GM21717 (cell line): ENCODE measurements at regions not wholly inside any gene's neighbourhood (a gene's known extent, or its start where the extent isn't known, plus 50 kb on each side); places are given as distances from the start of the nearest gene placed in this dataset.

Source experiments
- ATAC-seq: cut with Tn5 transposase; IDR thresholded peaks from one replicate; pipeline ENCODE4 v1.9.1; 2021; ENCODE audit warnings: mild to moderate bottlenecking, moderate library complexity; ENCODE audit not compliant: unreplicated experiment

DNA sequence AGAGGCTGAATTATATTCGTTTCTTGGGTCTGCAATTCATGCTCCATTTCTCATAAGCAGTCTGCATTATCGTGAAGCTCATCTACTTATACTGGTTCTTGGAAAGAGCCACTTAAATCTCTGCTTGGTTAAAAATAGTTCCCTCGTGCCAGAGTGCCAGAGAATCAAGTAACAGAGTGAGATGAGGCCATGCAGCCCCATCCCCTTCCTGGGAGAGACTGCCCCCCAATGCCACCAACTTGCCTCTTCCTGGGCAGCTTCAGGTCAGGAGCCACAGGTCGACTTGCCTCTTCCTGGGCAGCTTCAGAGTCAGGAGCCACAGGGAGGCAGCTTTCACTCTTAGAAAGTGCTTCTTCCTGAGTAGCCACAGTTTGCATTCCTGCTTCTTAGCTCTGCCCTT is 223.9 kb upstream of the ZBED5 start:
- no peak for ATAC-seq

DNA sequence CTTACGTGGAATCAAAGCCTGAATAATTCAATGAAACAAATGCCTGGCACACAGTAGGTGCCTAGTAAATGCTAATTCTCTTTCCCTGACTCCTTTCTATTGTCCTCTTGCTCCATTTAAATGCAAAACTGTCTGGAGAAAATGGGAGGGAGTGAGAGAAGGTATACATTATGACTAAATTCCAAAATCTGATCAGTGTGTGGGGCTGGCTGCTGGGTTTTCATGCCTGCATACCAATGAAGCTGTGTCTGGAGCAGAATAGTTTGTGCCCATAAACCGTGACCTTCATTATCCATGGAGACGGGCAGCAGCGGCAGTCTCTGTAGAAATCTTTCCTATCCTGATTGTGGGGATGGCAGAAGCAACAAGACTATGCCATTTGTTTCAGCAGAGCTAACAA is 223.4 kb upstream of the ZBED5 start:
- no peak for ATAC-seq

DNA sequence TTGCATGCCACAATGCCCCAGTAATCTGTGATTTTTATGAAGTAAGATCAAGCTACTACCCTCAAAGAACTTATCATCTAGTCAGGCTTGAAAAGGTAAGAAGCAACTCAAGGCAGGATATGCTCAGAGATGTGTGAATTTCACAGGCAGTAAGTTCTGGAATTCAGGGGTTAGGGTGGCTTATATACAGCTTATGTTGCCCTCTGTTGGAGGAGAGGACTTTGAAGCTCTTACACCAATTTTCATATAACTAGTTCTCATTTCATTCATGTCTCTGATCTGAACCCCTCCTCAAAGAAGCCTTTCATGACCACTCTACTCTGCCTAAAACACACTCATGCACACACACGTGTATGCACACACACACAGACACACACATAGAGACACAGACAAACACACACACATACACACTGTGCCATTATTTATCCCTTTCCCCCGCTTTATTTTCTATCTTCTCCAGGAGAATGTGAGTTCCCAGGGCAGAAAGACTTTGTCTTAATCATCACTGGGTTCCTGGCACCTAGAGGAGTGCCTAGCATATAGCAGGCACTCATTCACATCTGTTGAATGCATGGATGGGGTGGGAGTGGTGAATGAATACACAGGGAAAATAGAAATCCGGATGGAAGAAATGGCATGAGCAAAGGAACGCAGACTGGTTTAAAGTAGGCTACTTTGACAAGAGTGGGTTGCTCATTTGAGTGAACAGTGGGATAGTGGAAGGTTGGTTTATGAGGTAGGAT is 220.7 kb upstream of the ZBED5 start:
- ATAC-seq, result no peak

DNA sequence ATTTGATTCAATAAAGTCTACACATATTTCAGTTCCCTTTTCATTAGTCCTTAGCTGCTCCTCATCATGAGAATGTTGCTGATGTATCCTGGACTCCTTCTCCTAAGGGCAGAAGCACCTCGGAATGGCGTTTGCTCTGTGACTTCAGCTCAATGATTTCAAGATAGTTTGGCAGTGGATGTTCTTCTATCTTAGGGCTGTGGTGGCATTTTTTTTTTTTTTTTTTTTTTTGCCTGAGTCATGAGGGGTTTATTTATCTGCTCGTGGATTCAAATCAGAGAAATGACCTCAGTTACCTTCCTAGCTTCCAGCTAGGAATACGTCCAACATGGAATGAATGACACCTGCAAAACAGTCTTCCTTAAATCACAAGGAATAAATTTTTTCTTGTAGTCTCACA is 220.0 kb upstream of the ZBED5 start:
- ATAC-seq, result no peak

DNA sequence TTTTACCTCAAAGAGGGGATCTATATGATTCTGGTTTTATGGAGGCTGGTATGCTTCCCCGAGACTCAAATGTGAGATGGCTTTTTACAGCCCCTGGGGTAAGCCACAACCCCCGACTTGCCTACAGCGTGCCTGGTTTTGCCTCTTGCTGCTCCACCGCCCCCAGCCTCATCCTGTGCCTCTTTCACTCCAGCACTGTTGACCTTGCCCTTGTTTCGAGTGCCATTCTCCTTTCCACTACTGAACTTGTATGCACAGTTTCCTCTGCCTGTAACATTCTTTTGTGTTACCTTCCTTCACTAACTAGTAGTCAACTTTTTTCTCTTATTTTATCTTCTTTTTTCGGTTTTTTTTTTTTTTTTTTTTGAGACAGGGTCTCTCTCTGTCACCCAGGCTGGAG is 219.0 kb upstream of the ZBED5 start:
- no peak for ATAC-seq

- ATAC-seq, result no peak
Measured at GRCh38 chr11:11076276-11076675, 218.4 kb upstream of the ZBED5 start.

DNA sequence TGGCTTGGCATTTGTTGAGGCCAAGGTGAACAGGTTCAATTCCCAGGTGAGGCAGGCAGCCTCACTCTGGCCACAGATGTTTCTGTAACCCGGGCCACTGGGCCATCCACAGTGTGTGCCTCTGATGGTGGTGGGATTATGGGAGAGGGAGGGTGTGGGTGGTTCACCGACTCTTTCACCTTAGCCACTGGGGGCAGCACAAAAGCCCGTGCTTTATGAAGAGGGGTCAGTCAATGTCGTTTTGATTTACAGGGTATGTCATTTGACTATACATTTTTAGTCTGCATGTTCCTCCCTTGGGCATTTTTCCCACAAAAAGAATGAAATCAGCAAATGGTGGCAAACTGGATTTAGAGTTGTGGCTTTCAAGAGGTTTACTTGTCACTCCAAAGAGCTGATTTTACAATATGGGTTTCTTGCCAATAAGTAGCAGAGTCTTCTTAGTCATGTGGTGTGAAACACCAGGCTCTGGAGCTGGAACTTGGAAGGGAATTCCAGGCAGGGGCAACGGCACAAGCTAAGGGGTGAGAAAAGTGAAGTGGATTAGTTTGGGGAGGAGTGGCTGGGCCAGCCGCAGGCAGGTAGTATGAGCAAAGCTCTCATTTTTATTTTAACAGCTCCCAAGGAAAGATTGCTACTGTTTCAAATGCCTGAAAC is 217.8 kb upstream of the ZBED5 start:
- ATAC-seq, result no peak

DNA sequence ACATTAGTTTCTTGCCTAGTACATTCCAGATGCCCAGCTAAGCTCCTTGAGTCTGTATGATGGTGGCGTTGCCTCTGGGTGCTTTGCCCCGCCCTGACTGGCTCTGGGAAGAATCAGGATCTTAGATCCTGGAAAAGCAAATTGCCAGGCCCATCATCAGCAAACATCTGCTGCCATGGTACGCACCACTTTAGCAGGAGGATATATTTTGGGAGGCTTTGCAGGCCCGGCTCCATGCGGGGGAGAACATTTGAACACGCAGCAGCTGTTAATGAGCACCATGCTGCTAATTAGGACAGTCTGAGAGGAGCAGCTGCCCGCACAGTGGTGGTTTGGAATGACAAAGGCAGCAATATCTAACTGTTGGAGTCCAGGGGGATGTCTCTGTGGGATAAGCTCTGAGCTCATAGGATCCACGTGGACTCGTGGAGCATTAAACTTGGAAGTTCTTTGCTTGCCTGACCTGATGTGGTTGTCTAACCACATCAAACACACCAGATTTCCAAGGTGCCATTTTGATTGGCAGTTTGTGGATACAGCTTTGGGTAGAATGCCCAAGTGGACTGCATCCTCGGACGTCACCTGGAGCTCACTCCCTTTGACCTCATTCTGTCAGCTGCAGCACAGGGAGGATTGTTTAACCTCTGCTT is 217.0 kb upstream of the ZBED5 start:
- no peak for ATAC-seq

DNA sequence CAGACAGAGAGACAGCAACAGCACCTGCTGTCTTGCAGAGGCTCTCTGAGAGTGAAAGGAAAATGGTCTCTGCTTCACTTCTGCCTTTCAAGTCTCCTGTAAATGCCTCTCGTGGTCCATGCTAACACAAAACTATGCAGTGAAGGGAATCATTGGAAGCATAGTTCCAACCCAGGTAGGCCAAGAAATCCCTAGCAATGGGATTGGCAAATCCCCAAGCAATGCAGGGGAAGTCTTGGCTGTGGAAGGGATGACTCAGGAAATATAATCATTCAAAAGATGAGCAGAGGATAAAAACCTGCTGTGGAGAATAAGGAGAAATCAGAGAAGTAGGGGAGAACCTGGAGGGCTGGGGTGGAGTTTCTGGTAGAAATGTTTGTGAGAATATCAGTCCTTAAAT is 216.1 kb upstream of the ZBED5 start:
- ATAC-seq, result no peak

GRCh38 chr11:11072067-11072466 is 214.2 kb upstream of the ZBED5 start:
- no peak for ATAC-seq

DNA sequence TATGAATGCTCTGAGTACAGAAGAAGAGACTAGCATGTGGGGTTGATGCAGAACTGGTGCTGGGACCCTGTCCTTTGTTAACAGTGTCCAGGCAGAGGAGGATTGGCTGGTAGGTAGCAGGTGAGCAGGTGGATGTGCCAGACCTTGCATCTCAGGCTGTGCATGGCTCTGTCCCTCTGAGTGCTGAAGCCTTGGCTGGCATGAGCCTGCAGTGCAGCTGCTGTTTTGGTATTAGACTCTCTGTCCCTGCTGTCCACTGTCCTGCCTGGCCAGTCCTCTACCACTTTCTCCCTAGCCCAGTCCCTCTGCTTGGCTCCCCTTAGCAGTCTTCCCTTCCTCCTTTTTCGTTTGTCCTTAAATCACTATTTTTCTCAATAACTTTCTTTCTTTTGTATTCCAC is 213.6 kb upstream of the ZBED5 start:
- no peak for ATAC-seq

DNA sequence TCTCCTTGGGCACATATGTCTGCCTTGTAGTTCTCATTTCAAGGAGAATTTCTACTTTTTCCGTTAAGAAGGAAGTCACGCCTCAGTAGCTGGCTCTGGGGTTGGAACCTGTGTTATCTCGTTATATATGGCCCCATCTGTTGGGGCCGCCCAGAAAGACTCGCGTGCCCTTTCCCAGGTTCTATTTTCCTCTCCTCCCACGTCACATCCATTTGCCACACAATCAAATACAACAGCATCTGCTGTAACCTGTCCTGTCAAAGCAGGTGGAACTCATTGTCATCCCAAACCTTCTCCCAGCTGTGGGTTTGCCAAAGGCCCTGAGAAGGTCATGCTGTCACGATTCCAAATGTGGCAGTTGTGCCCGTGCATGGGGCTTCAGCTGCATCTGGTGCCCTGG is 213.1 kb upstream of the ZBED5 start:
- ATAC-seq, result no peak

GRCh38 chr11:11069841-11070835 is 212.3 kb upstream of the ZBED5 start:
- ATAC-seq, result no peak

- no peak for ATAC-seq
Measured at GRCh38 chr11:11068113-11068512, 210.3 kb upstream of the ZBED5 start.

GRCh38 chr11:11065396-11065795 is 207.5 kb upstream of the ZBED5 start:
- no peak for ATAC-seq

DNA sequence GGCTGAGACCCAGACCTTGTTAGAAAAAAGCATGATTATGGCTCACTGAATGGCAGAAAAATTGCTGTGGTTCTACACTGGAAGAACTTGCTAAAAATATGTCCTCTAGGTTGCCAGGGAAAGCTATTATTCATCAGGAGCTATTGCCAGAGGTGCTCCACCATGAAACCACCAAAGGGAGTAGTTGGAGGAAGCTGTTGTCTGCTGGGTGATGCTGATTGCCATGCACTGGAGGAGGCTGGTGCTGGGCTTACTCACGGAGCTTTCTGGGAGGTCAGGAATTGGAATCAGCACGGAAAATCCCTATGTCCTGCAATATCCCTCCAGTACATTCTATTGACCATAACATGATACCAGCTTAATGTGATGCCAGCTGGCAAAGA is 199.6 kb upstream of the ZBED5 start:
- no peak for ATAC-seq

GRCh38 chr11:11056749-11057471 is 199.1 kb upstream of the ZBED5 start:
- no peak for ATAC-seq

- ATAC-seq, result no peak
Measured at GRCh38 chr11:11056316-11056715, 198.5 kb upstream of the ZBED5 start.

- ATAC-seq, result no peak
Measured at GRCh38 chr11:11047851-11048610, 190.2 kb upstream of the ZBED5 start.

GRCh38 chr11:11046781-11047180 is 188.9 kb upstream of the ZBED5 start:
- ATAC-seq, result no peak
